Neuronal stem cell (in vitro differentiated cells): ENCODE measurements at regions not wholly inside any gene's neighbourhood (a gene's known extent, or its start where the extent isn't known, plus 50 kb on each side); places are given as distances from the start of the nearest gene placed in this dataset.

Experiments
- DNase-seq: peaks from one replicate; pipeline ENCODE4 v3.0.0-alpha.2; 2013; ENCODE audit warnings: low spot score
- H2AFZ ChIP-seq: one replicate; pipeline ENCODE4 v1.6.1; 2013; ENCODE audit warnings: mild to moderate bottlenecking, low read length, inconsistent platforms
- H2AK5ac ChIP-seq: 2 replicates; pipeline ENCODE4 v1.6.1; 2013; ENCODE audit warnings: low read depth, mild to moderate bottlenecking, inconsistent platforms, low read length, moderate library complexity, mixed read lengths
- H2BK120ac ChIP-seq: 2 replicates; pipeline ENCODE4 v1.6.1; 2013; ENCODE audit warnings: low read depth, mild to moderate bottlenecking, inconsistent platforms, low read length, moderate library complexity, mixed read lengths
- H2BK12ac ChIP-seq: one replicate; pipeline ENCODE4 v1.6.1; 2013; ENCODE audit warnings: low read length, inconsistent platforms
- H2BK15ac ChIP-seq: 2 replicates; pipeline ENCODE4 v1.6.1; 2013; ENCODE audit warnings: mild to moderate bottlenecking, low read length, inconsistent platforms, mixed read lengths
- H2BK5ac ChIP-seq: one replicate; pipeline ENCODE4 v1.6.1; 2013; ENCODE audit warnings: inconsistent platforms, mild to moderate bottlenecking, low read length, moderate library complexity
- H3K14ac ChIP-seq: one replicate; pipeline ENCODE4 v1.6.1; 2013; ENCODE audit warnings: low read length, inconsistent platforms
- H3K18ac ChIP-seq: 2 replicates; pipeline ENCODE4 v1.6.1; 2013; ENCODE audit warnings: low read length, inconsistent platforms
- H3K23ac ChIP-seq: 2 replicates; pipeline ENCODE4 v1.6.1; 2013; ENCODE audit warnings: low read depth, mild to moderate bottlenecking, mixed read lengths, low read length, inconsistent platforms; ENCODE audit not compliant: poor library complexity
- H3K27ac ChIP-seq: replicated peaks from 3 replicates; pipeline ENCODE4 v1.5.1; 2013; ENCODE audit warnings: low read length, inconsistent platforms
- H3K27me3 ChIP-seq, 3 experiments: 2 replicates each; pipeline ENCODE4 v1.6.1; 2013; ENCODE audit warnings: low read length in 3 of 3, mild to moderate bottlenecking in 2 of 3, inconsistent platforms in 1 of 3, low read depth in 1 of 3, mixed read lengths in 1 of 3, moderate library complexity in 1 of 3; ENCODE audit not compliant: control insufficient read depth in 3 of 3, insufficient read depth in 3 of 3
- H3K36me3 ChIP-seq, 2 donors: replicated peaks in 1 of 2; 2 replicates each; pipeline ENCODE4 v1.6.1; 2013; ENCODE audit warnings: low read length in 2 of 2; ENCODE audit not compliant: control insufficient read depth in 2 of 2, insufficient read depth in 2 of 2
- H3K4ac ChIP-seq: 2 replicates; pipeline ENCODE4 v1.6.1; 2013; ENCODE audit warnings: inconsistent platforms, mild to moderate bottlenecking, low read length, moderate library complexity
- H3K4me1 ChIP-seq, 2 donors: 1 replicate in 1 of 2; 2 replicates in 1 of 2; pipeline ENCODE4 v1.6.1; 2013; ENCODE audit warnings: low read length in 2 of 2, low read depth in 1 of 2; ENCODE audit not compliant: control insufficient read depth in 2 of 2, insufficient read depth in 1 of 2
- H3K4me2 ChIP-seq: one replicate; pipeline ENCODE4 v1.6.1; 2013; ENCODE audit warnings: mild to moderate bottlenecking, low read length, inconsistent platforms; ENCODE audit not compliant: insufficient read depth, poor library complexity, severe bottlenecking
- H3K4me3 ChIP-seq, 2 donors: 2 replicates each; pipeline ENCODE4 v1.5.1; 2013; ENCODE audit warnings: low read length in 2 of 2, mild to moderate bottlenecking in 2 of 2, inconsistent platforms in 1 of 2, moderate library complexity in 1 of 2
- H3K79me1 ChIP-seq: one replicate; pipeline ENCODE4 v1.6.1; 2013; ENCODE audit warnings: low read depth, mild to moderate bottlenecking, inconsistent platforms, low read length, moderate library complexity
- H3K9ac ChIP-seq: one replicate; pipeline ENCODE4 v1.6.1; 2013; ENCODE audit warnings: mild to moderate bottlenecking, low read depth, low read length, inconsistent platforms; ENCODE audit not compliant: poor library complexity
- H3K9me3 ChIP-seq, 2 donors: replicated peaks in 1 of 2; 2 replicates each; pipeline versions ENCODE3 to v1.6.1; 2013; ENCODE audit warnings: low read length in 2 of 2, mild to moderate bottlenecking in 2 of 2, inconsistent platforms in 1 of 2, low read depth in 1 of 2, mixed read lengths in 1 of 2, moderate library complexity in 1 of 2; ENCODE audit not compliant: control insufficient read depth in 2 of 2, insufficient read depth in 1 of 2
- H4K8ac ChIP-seq: one replicate; pipeline ENCODE4 v1.6.1; 2013; ENCODE audit warnings: low read depth, mild to moderate bottlenecking, inconsistent platforms, low read length, moderate library complexity
- H4K91ac ChIP-seq: one replicate; pipeline ENCODE4 v1.6.1; 2013; ENCODE audit warnings: low read length, low read depth, mild to moderate bottlenecking, inconsistent platforms; ENCODE audit not compliant: poor library complexity
- WGBS, 2 donors: extraction: QIAGEN DNeasy Blood & Tissue Kit; methylation state at CpG; one replicate each; pipeline ENCODE4 v1.1.7; 2013; ENCODE audit warnings: missing lambda C conversion rate in 2 of 2, mixed read lengths in 1 of 2; ENCODE audit not compliant: insufficient read length in 2 of 2, insufficient replicate concordance in 1 of 2; ENCODE audit errors: extremely low coverage in 2 of 2; 5-methylcytosine and 5-hydroxymethylcytosine counted together

DNA sequence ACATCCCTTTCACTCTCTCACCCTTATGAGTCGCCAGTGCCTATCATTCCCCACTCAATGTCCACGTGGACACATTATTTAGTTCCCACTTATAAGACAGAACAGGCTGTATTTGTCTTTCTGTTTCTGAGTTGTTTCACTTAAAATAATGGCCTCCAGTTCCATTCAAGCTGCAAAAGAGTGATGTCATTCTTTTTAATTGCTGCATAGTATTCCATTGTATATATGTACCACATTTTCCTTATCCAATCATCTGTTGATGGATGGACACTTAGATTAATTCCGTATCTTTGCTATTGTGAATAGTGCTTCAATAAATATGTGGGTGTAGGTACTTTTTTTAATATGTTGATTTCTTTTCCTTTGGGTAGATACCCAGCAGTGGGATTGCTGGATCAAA, 79.1 kb downstream of the ZNF365 start:
- no peak overlapping the region for H2BK5ac ChIP-seq
- H3K4me1 ChIP-seq, result no peaks in the 10 kb centered on the region
- no peaks in the 10 kb centered on the region for H3K9me3 ChIP-seq
- no peak overlapping the region for H3K9ac ChIP-seq
- H3K4me2 ChIP-seq, result no peak overlapping the region
- H3K4me3 ChIP-seq, result no peak overlapping the region
- no peak overlapping the region for H3K23ac ChIP-seq
- H4K8ac ChIP-seq, result no peak overlapping the region
- no peaks in the 10 kb centered on the region for H3K27me3 ChIP-seq
- H2BK12ac ChIP-seq, result no peak overlapping the region
- H2AK5ac ChIP-seq, result no peak overlapping the region
- no peak overlapping the region for H3K14ac ChIP-seq
- no peak overlapping the region for H3K18ac ChIP-seq
- no peak overlapping the region for H2BK120ac ChIP-seq
- no peaks in the 10 kb centered on the region for H3K79me1 ChIP-seq
- no peak overlapping the region for H3K27ac ChIP-seq
- no peak for DNase-seq
- no peak overlapping the region for H2BK15ac ChIP-seq
- no CpG with 5 or more reads among the region's 3 CpGs for WGBS, 2 donors
- no peaks in the 10 kb centered on the region for H3K36me3 ChIP-seq
- H3K4ac ChIP-seq, result no peak overlapping the region
- no peak overlapping the region for H4K91ac ChIP-seq
- no peak overlapping the region for H2AFZ ChIP-seq

DNA sequence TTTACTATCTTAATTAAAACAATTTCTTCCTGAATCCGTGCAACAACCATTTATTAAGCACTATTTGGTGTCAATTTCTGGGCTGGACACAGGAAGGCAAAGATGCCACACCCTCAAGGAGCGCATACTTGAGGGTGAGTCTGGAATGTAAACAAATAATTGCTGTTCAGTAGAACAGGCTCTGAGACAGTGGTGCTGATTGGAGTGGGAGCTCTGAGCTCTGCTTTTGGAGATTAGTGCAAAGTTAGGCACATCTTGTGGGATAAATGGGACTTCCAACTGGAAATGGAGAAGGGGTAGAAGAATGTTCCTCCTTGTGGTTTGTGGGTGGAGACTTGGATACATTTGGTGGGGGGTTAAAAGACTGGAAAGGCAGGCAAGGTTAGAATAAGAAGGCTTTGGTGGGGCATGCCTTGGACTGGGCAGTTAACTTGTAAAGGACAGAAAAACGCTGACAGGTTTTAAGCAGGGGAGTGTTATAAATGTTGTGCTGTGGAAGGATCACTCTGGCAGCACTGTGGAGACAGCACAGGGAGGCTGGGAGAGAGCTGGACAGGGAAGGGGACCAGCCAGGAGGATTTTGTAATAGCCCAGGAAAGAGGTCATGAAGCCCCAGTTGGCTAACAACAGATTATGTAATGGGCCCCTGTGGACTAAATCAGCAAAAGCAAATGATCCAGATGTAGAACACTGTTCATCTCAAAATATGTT, 80.7 kb downstream of the ZNF365 start:
- H3K27me3 ChIP-seq, result no peaks in the 10 kb centered on the region
- no peaks in the 10 kb centered on the region for H3K9me3 ChIP-seq
- no peak overlapping the region for H3K27ac ChIP-seq
- H3K9ac ChIP-seq, result no peak overlapping the region
- H2BK15ac ChIP-seq, result no peak overlapping the region
- H2BK120ac ChIP-seq, result no peak overlapping the region
- no peak overlapping the region for H3K4ac ChIP-seq
- H3K4me3 ChIP-seq, result no peak overlapping the region
- no peaks in the 10 kb centered on the region for H3K36me3 ChIP-seq
- H2AK5ac ChIP-seq, result no peak overlapping the region
- no peak overlapping the region for H3K18ac ChIP-seq
- no peak for DNase-seq
- no peak overlapping the region for H3K14ac ChIP-seq
- no peaks in the 10 kb centered on the region for H3K4me1 ChIP-seq
- H3K79me1 ChIP-seq, result no peaks in the 10 kb centered on the region
- no peak overlapping the region for H2BK5ac ChIP-seq
- H2BK12ac ChIP-seq, result no peak overlapping the region
- no peak overlapping the region for H2AFZ ChIP-seq
- H3K23ac ChIP-seq, result no peak overlapping the region
- no peak overlapping the region for H4K8ac ChIP-seq
- H3K4me2 ChIP-seq, result no peak overlapping the region
- no CpG with 5 or more reads among the region's 3 CpGs for WGBS, 2 donors
- H4K91ac ChIP-seq, result no peak overlapping the region

DNA sequence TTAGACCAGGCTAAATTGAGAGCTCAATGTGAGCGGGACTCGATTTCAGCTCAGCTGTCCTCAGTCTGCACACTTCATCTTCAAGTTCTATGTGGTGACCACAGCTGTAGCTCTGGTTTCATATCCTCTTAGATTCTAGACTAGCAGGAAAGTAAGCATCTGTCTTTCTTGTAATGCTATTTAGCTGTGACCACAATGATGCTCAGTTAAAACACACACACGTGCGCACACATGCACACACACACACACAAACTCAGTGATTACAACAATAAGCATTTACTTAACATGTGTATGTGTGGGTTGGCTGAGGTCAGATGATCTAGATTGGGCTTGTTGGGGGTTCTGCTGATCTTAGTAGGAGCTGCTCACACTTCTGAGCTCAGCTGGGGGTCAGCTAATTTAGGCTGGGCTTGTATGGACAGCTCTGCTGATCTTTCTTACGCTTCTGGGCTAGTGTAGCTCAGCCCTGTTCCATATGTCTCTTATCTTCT, 82.5 kb downstream of the ZNF365 start:
- no peak overlapping the region for H2BK15ac ChIP-seq
- WGBS, 2 donors, result no CpG with 5 or more reads among the region's 5 CpGs
- no peak for DNase-seq
- H3K27me3 ChIP-seq, result no peaks in the 10 kb centered on the region
- H2AK5ac ChIP-seq, result no peak overlapping the region
- H3K4me3 ChIP-seq, result no peak overlapping the region
- no peak overlapping the region for H4K91ac ChIP-seq
- no peak overlapping the region for H3K4me2 ChIP-seq
- no peak overlapping the region for H3K4ac ChIP-seq
- H3K18ac ChIP-seq, result no peak overlapping the region
- no peaks in the 10 kb centered on the region for H3K4me1 ChIP-seq
- H3K36me3 ChIP-seq, result no peaks in the 10 kb centered on the region
- no peak overlapping the region for H2AFZ ChIP-seq
- H3K9me3 ChIP-seq, result no peaks in the 10 kb centered on the region
- no peak overlapping the region for H2BK120ac ChIP-seq
- H4K8ac ChIP-seq, result no peak overlapping the region
- H2BK5ac ChIP-seq, result no peak overlapping the region
- no peak overlapping the region for H3K14ac ChIP-seq
- H3K9ac ChIP-seq, result peak overlapping the region; percentile 2
- H3K23ac ChIP-seq, result no peak overlapping the region
- no peak overlapping the region for H3K27ac ChIP-seq
- no peaks in the 10 kb centered on the region for H3K79me1 ChIP-seq
- no peak overlapping the region for H2BK12ac ChIP-seq

GRCh38 chr10:62457196-62457595, 83.0 kb downstream of the ZNF365 start:
- H3K27ac ChIP-seq, result no peak overlapping the region
- no peak overlapping the region for H3K4me2 ChIP-seq
- H3K9me3 ChIP-seq, result no peaks in the 10 kb centered on the region
- H3K79me1 ChIP-seq, result no peaks in the 10 kb centered on the region
- no peak for DNase-seq
- H3K4ac ChIP-seq, result no peak overlapping the region
- H3K14ac ChIP-seq, result no peak overlapping the region
- no peak overlapping the region for H2AK5ac ChIP-seq
- H2BK120ac ChIP-seq, result no peak overlapping the region
- no peak overlapping the region for H2BK15ac ChIP-seq
- H3K9ac ChIP-seq, result no peak overlapping the region
- no peak overlapping the region for H2BK12ac ChIP-seq
- no peaks in the 10 kb centered on the region for H3K27me3 ChIP-seq
- H3K23ac ChIP-seq, result no peak overlapping the region
- H2BK5ac ChIP-seq, result no peak overlapping the region
- no peak overlapping the region for H2AFZ ChIP-seq
- no peak overlapping the region for H3K18ac ChIP-seq
- H4K91ac ChIP-seq, result no peak overlapping the region
- H3K4me3 ChIP-seq, result no peak overlapping the region
- H4K8ac ChIP-seq, result no peak overlapping the region
- no CpG with 5 or more reads among the region's 2 CpGs for WGBS, 2 donors
- H3K4me1 ChIP-seq, result no peaks in the 10 kb centered on the region
- H3K36me3 ChIP-seq, result no peaks in the 10 kb centered on the region
